Activated naive CD4-positive, alpha-beta T cell treated with anti-CD3 and anti-CD28 coated beads for 36 hours (primary cell): ENCODE measurements at regions not wholly inside any gene's neighbourhood (a gene's known extent, or its start where the extent isn't known, plus 50 kb on each side); places are given as distances from the start of the nearest gene placed in this dataset.

ENCODE experiments used
- CTCF ChIA-PET: fragments of 350-600 bp; sonication (Branson Sonifier 250); formaldehyde crosslinking; loops from one replicate; lab custom pipeline; 2021; ENCODE audit warnings: antibody characterized with exemption; lab: Charles Lee
- DNase-seq: peaks from one replicate; pipeline ENCODE4 v3.0.0-alpha.2; 2020
- H3K27ac Mint-ChIP-seq: one replicate; pipeline ENCODE4 v1.8.0; 2021; ENCODE audit warnings: mild to moderate bottlenecking, mixed read lengths
- H3K27me3 Mint-ChIP-seq: one replicate; pipeline ENCODE4 v1.8.0; 2021; ENCODE audit warnings: low read depth, mixed read lengths
- H3K36me3 Mint-ChIP-seq: one replicate; pipeline ENCODE4 v1.8.0; 2021; ENCODE audit warnings: low read depth, mixed read lengths
- H3K4me1 Mint-ChIP-seq: one replicate; pipeline ENCODE4 v1.8.0; 2021; ENCODE audit warnings: low read depth, mixed read lengths
- H3K4me3 Mint-ChIP-seq: one replicate; pipeline ENCODE4 v1.8.0; 2021; ENCODE audit warnings: mild to moderate bottlenecking, moderate library complexity, mixed read lengths
- H3K9me3 Mint-ChIP-seq: one replicate; pipeline ENCODE4 v1.8.0; 2021; ENCODE audit warnings: mixed read lengths
- intact Hi-C: fragments of 100-400 bp; cut with micrococcal nuclease; formaldehyde crosslinking; loops from one replicate; pipeline ENCODE4 v1.15.1; 2023

GRCh38 chr5:21173526-21173925 lies 1185.5 kb upstream of the CDH18 start:
- CTCF ChIA-PET = no interaction called here
- no peak for DNase-seq
- H3K9me3 Mint-ChIP-seq = peaks cover 2% of the 10 kb centered on the region

GRCh38 chr5:21173036-21173435 lies 1185.0 kb upstream of the CDH18 start:
- Mint-ChIP-seq H3K27me3 (no peaks in the 10 kb centered on the region), H3K4me1 (no peaks in the 10 kb centered on the region), H3K4me3 (no peak overlapping the region), H3K27ac (no peak overlapping the region), H3K36me3 (no peaks in the 10 kb centered on the region), H3K9me3 (peaks cover 2% of the 10 kb centered on the region)
- intact Hi-C loops = no loop called here
- CTCF ChIA-PET = no interaction called here
- DNase-seq = no peak

More at GRCh38 chr5:21173526-21173925, 1185.5 kb upstream of the CDH18 start:
- H3K36me3 Mint-ChIP-seq = no peaks in the 10 kb centered on the region
- no peaks in the 10 kb centered on the region for H3K27me3 Mint-ChIP-seq
- H3K4me3 Mint-ChIP-seq = no peak overlapping the region
- H3K27ac Mint-ChIP-seq = no peak overlapping the region
- intact Hi-C loops = no loop called here
- no peaks in the 10 kb centered on the region for H3K4me1 Mint-ChIP-seq

- intact Hi-C loops = no loop called here
- peaks cover 2% of the 10 kb centered on the region for H3K9me3 Mint-ChIP-seq
- no peak overlapping the region for H3K4me3 Mint-ChIP-seq
- no peak for DNase-seq
- H3K27me3 Mint-ChIP-seq = no peaks in the 10 kb centered on the region
- CTCF ChIA-PET = no interaction called here
- H3K27ac Mint-ChIP-seq = no peak overlapping the region
- no peaks in the 10 kb centered on the region for H3K36me3 Mint-ChIP-seq
- no peaks in the 10 kb centered on the region for H3K4me1 Mint-ChIP-seq
Observed at GRCh38 chr5:21171038-21171437, 1183.0 kb upstream of the CDH18 start.

- no peak overlapping the region for H3K4me3 Mint-ChIP-seq
Observed at GRCh38 chr5:21168557-21168956, 1180.6 kb upstream of the CDH18 start.

GRCh38 chr5:21165344-21165743 lies 1177.3 kb upstream of the CDH18 start:
- Mint-ChIP-seq H3K4me1 (no peaks in the 10 kb centered on the region), H3K9me3 (peaks cover 4% of the 10 kb centered on the region), H3K36me3 (no peaks in the 10 kb centered on the region), H3K27me3 (no peaks in the 10 kb centered on the region), H3K27ac (no peak overlapping the region), H3K4me3 (no peak overlapping the region)
- CTCF ChIA-PET = no interaction called here
- DNase-seq = no peak
- intact Hi-C loops = no loop called here

More at GRCh38 chr5:21168557-21168956, 1180.6 kb upstream of the CDH18 start:
- DNase-seq = no peak
- Mint-ChIP-seq H3K27ac (no peak overlapping the region), H3K36me3 (no peaks in the 10 kb centered on the region), H3K4me1 (no peaks in the 10 kb centered on the region), H3K27me3 (no peaks in the 10 kb centered on the region), H3K9me3 (peaks cover 4% of the 10 kb centered on the region)
- CTCF ChIA-PET = no interaction called here
- intact Hi-C loops = no loop called here

GRCh38 chr5:21164425-21164824 lies 1176.4 kb upstream of the CDH18 start:
- intact Hi-C loops = no loop called here
- Mint-ChIP-seq H3K27ac (no peak overlapping the region), H3K27me3 (no peaks in the 10 kb centered on the region), H3K4me1 (no peaks in the 10 kb centered on the region), H3K4me3 (no peak overlapping the region), H3K9me3 (peaks cover 4% of the 10 kb centered on the region), H3K36me3 (no peaks in the 10 kb centered on the region)
- CTCF ChIA-PET = no interaction called here
- no peak for DNase-seq

GRCh38 chr5:21159510-21160059 lies 1171.6 kb upstream of the CDH18 start:
- CTCF ChIA-PET = no interaction called here
- Mint-ChIP-seq H3K9me3 (peaks cover 3% of the 10 kb centered on the region), H3K36me3 (no peaks in the 10 kb centered on the region), H3K4me1 (no peaks in the 10 kb centered on the region), H3K27ac (no peak overlapping the region), H3K4me3 (no peak overlapping the region), H3K27me3 (no peaks in the 10 kb centered on the region)
- no peak for DNase-seq
- intact Hi-C loops = no loop called here

GRCh38 chr5:21154526-21154925 lies 1166.5 kb upstream of the CDH18 start:
- CTCF ChIA-PET = no interaction called here
- no peak for DNase-seq
- Mint-ChIP-seq H3K27me3 (no peaks in the 10 kb centered on the region), H3K27ac (no peak overlapping the region), H3K4me3 (no peak overlapping the region), H3K36me3 (no peaks in the 10 kb centered on the region), H3K9me3 (peaks cover 4% of the 10 kb centered on the region), H3K4me1 (no peaks in the 10 kb centered on the region)
- intact Hi-C loops = no loop called here

- CTCF ChIA-PET = no interaction called here
- no peaks in the 10 kb centered on the region for H3K27me3 Mint-ChIP-seq
- H3K36me3 Mint-ChIP-seq = no peaks in the 10 kb centered on the region
- intact Hi-C loops = no loop called here
- H3K9me3 Mint-ChIP-seq = peaks cover 6% of the 10 kb centered on the region
- H3K4me3 Mint-ChIP-seq = no peak overlapping the region
- no peak for DNase-seq
- no peak overlapping the region for H3K27ac Mint-ChIP-seq
- H3K4me1 Mint-ChIP-seq = no peaks in the 10 kb centered on the region
Observed at GRCh38 chr5:21152611-21153010, 1164.6 kb upstream of the CDH18 start.

- intact Hi-C loops = no loop called here
- H3K9me3 Mint-ChIP-seq = peaks cover 4% of the 10 kb centered on the region
- no peaks in the 10 kb centered on the region for H3K4me1 Mint-ChIP-seq
- H3K36me3 Mint-ChIP-seq = no peaks in the 10 kb centered on the region
- CTCF ChIA-PET = no interaction called here
- no peak overlapping the region for H3K4me3 Mint-ChIP-seq
- H3K27ac Mint-ChIP-seq = no peak overlapping the region
- no peak for DNase-seq
- no peaks in the 10 kb centered on the region for H3K27me3 Mint-ChIP-seq
Observed at GRCh38 chr5:21145376-21145775, 1157.4 kb upstream of the CDH18 start.

GRCh38 chr5:21143686-21144085 lies 1155.7 kb upstream of the CDH18 start:
- Mint-ChIP-seq H3K4me3 (no peak overlapping the region), H3K4me1 (no peaks in the 10 kb centered on the region), H3K9me3 (peaks cover 3% of the 10 kb centered on the region), H3K27ac (no peak overlapping the region), H3K27me3 (no peaks in the 10 kb centered on the region), H3K36me3 (no peaks in the 10 kb centered on the region)
- CTCF ChIA-PET = no interaction called here
- DNase-seq = no peak
- intact Hi-C loops = no loop called here

GRCh38 chr5:21142791-21143190 lies 1154.8 kb upstream of the CDH18 start:
- H3K27me3 Mint-ChIP-seq = no peaks in the 10 kb centered on the region
- no peaks in the 10 kb centered on the region for H3K36me3 Mint-ChIP-seq
- DNase-seq = no peak
- H3K4me1 Mint-ChIP-seq = no peaks in the 10 kb centered on the region
- no peak overlapping the region for H3K4me3 Mint-ChIP-seq
- intact Hi-C loops = no loop called here
- H3K9me3 Mint-ChIP-seq = no peaks in the 10 kb centered on the region
- CTCF ChIA-PET = no interaction called here
- no peak overlapping the region for H3K27ac Mint-ChIP-seq

GRCh38 chr5:21140987-21141386 lies 1153.0 kb upstream of the CDH18 start:
- no peak for DNase-seq
- CTCF ChIA-PET = no interaction called here
- Mint-ChIP-seq H3K27ac (no peak overlapping the region), H3K27me3 (no peaks in the 10 kb centered on the region), H3K9me3 (no peaks in the 10 kb centered on the region), H3K36me3 (no peaks in the 10 kb centered on the region), H3K4me1 (no peaks in the 10 kb centered on the region), H3K4me3 (no peak overlapping the region)
- intact Hi-C loops = no loop called here
